ENCODE measurements at regions not wholly inside any gene's neighbourhood (a gene's known extent, or its start where the extent isn't known, plus 50 kb on each side); places are given as distances from the start of the nearest gene placed in this dataset.

GRCh38 chr7:26924149-26924767 is 59.9 kb upstream of the SKAP2 start:
- intact Hi-C loops (cut with micrococcal nuclease): no loop called here
- CTCF ChIA-PET: no interaction called here
- DNase-seq (ENCODE audit: low read depth, low spot score): no peak
- Histone ChIP-seq H3K27ac (ENCODE audit: low read depth, low read length) (no peak overlapping the region), H3K9me2 (ENCODE audit: insufficient read depth) (no peaks in the 10 kb centered on the region), H3K9ac (ENCODE audit: low read length) (no peak overlapping the region), H4K20me1 (ENCODE audit: insufficient read depth) (no peaks in the 10 kb centered on the region), H3K27me3 (ENCODE audit: insufficient read depth, low read length) (no peaks in the 10 kb centered on the region), H3K9me3 (ENCODE audit: control insufficient read depth in 1 of 2, insufficient read depth in 1 of 2, low read depth in 1 of 2, low read length in 2 of 2) (no peaks in the 10 kb centered on the region), H2AFZ (ENCODE audit: low read depth, low read length, poor library complexity, severe bottlenecking) (no peak overlapping the region), H3K4me3 (replicated peaks in 1 of 2; ENCODE audit: low read depth in 1 of 2, low read length in 2 of 2) (no peak overlapping the region), H3K4me1 (ENCODE audit: control insufficient read depth in 1 of 2, insufficient read depth in 2 of 2, low read length in 2 of 2) (no peaks in the 10 kb centered on the region), H3K36me3 (ENCODE audit: control insufficient read depth in 1 of 2, insufficient read depth in 2 of 2, low read length in 2 of 2) (no peaks in the 10 kb centered on the region), H3K4me2 (ENCODE audit: low read length) (no peak overlapping the region), H3K79me2 (ENCODE audit: insufficient read depth, low read length) (no peaks in the 10 kb centered on the region)
- ATAC-seq: no peak
- TF ChIP-seq FOSL1 (IDR thresholded peaks at IDR 0.05; ENCODE audit: low read depth) (no peak), JUND (IDR thresholded peaks at IDR 0.05) (no peak), CEBPB (IDR thresholded peaks at IDR 0.05; ENCODE audit: low read depth) (no peak), ZFX (IDR thresholded peaks at IDR 0.05) (no peak), POLR2A (IDR thresholded peaks at IDR 0.05; ENCODE audit: borderline replicate concordance, extremely low read depth, insufficient read depth, insufficient read length) (no peak), ZBTB33 (IDR thresholded peaks at IDR 0.05; ENCODE audit: extremely low read depth, insufficient replicate concordance, low read length) (no peak), ATF3 (IDR thresholded peaks at IDR 0.05) (no peak), REST (IDR thresholded peaks at IDR 0.05; ENCODE audit: low read depth) (no peak), SIN3A (IDR thresholded peaks at IDR 0.05; ENCODE audit: low read depth) (no peak), TCF7L2 (IDR thresholded peaks at IDR 0.05; ENCODE audit: borderline replicate concordance, extremely low read depth, insufficient read depth, insufficient read length) (no peak), POLR2AphosphoS5 (IDR thresholded peaks at IDR 0.05; ENCODE audit: low read depth, low read length) (no peak), SRF (IDR thresholded peaks at IDR 0.05; ENCODE audit: low read depth) (no peak), CTCF (IDR thresholded peaks at IDR 0.05 in 2 of 3, conservative IDR thresholded peaks at IDR 0.05 in 1 of 3; ENCODE audit: borderline replicate concordance in 1 of 3, insufficient read depth in 1 of 3, low read depth in 2 of 3, low read length in 2 of 3) (no peak), EZH2 (IDR thresholded peaks at IDR 0.05) (no peak), EGR1 (IDR thresholded peaks at IDR 0.05; ENCODE audit: low read depth) (no peak)
- BruUV-seq (replicated peaks): no TSS peak
- POLR2A ChIA-PET: no interaction called here
- RAD21 ChIA-PET (ENCODE audit: low non-redundant PET in 1 of 2, low total read pairs in 2 of 2, uncharacterized antibody in 2 of 2, unreplicated experiment in 2 of 2): no interaction called here

Measured in HCT116 (cell line).